Stimulated activated CD4-positive, alpha-beta T cell treated with anti-CD3 and anti-CD28 coated beads, Interleukin-1b, Interleukin-23, amount 100 ng/mL, for 48 hours (primary cell): ENCODE measurements at regions not wholly inside any gene's neighbourhood (a gene's known extent, or its start where the extent isn't known, plus 50 kb on each side); places are given as distances from the start of the nearest gene placed in this dataset.

Experiments
- DNase-seq: peaks from one replicate; pipeline ENCODE4 v3.0.0-alpha.2; 2020

GRCh38 chr2:146305164-146305563 is 1539.7 kb upstream of the ACVR2A start:
- DNase-seq: no peak

- DNase-seq: no peak
These were observed 1543.5 kb upstream of the ACVR2A start for GRCh38 chr2:146301287-146301686.

- DNase-seq: no peak
These were observed 1549.7 kb upstream of the ACVR2A start for GRCh38 chr2:146295080-146295670.

GRCh38 chr2:146287281-146287680 is 1557.5 kb upstream of the ACVR2A start:
- no peak for DNase-seq

GRCh38 chr2:146278881-146279280 is 1565.9 kb upstream of the ACVR2A start:
- DNase-seq: no peak

- no peak for DNase-seq
These were observed 1573.5 kb upstream of the ACVR2A start for GRCh38 chr2:146271131-146271831.

GRCh38 chr2:146270618-146271017 is 1574.2 kb upstream of the ACVR2A start:
- DNase-seq: no peak

GRCh38 chr2:146267093-146267492 is 1577.7 kb upstream of the ACVR2A start:
- no peak for DNase-seq

- DNase-seq: no peak
These were observed 1579.2 kb upstream of the ACVR2A start for GRCh38 chr2:146265656-146266055.

- DNase-seq: no peak
These were observed 1582.2 kb upstream of the ACVR2A start for GRCh38 chr2:146262606-146263005.

GRCh38 chr2:146260551-146260950 is 1584.3 kb upstream of the ACVR2A start:
- DNase-seq: no peak

- DNase-seq: no peak
These were observed 1585.0 kb upstream of the ACVR2A start for GRCh38 chr2:146259816-146260215.

GRCh38 chr2:146258071-146258470 is 1586.8 kb upstream of the ACVR2A start:
- DNase-seq: no peak

- no peak for DNase-seq
These were observed 1592.7 kb upstream of the ACVR2A start for GRCh38 chr2:146252119-146252518.

GRCh38 chr2:146251328-146251727 is 1593.5 kb upstream of the ACVR2A start:
- DNase-seq: no peak

- DNase-seq: no peak
These were observed 1597.9 kb upstream of the ACVR2A start for GRCh38 chr2:146246736-146247523.

- DNase-seq: no peak
These were observed 1598.7 kb upstream of the ACVR2A start for GRCh38 chr2:146246002-146246735.

- no peak for DNase-seq
These were observed 1600.0 kb upstream of the ACVR2A start for GRCh38 chr2:146244830-146245229.

- DNase-seq: no peak
These were observed 1600.7 kb upstream of the ACVR2A start for GRCh38 chr2:146244131-146244530.

- DNase-seq: no peak
These were observed 1603.8 kb upstream of the ACVR2A start for GRCh38 chr2:146241023-146241422.

GRCh38 chr2:146240391-146240790 is 1604.4 kb upstream of the ACVR2A start:
- DNase-seq: no peak

- DNase-seq: no peak
These were observed 1605.3 kb upstream of the ACVR2A start for GRCh38 chr2:146239392-146240135.
